H1 (cell line): ENCODE measurements at regions not wholly inside any gene's neighbourhood (a gene's known extent, or its start where the extent isn't known, plus 50 kb on each side); places are given as distances from the start of the nearest gene placed in this dataset.

Experiments
- CTCF ChIA-PET: fragments of 300-600 bp; sonication (Branson Sonifier 250); formaldehyde crosslinking; loops from one replicate; lab custom pipeline; 2021; ENCODE audit not compliant: partially characterized antibody; lab: Charles Lee
- POLR2A ChIA-PET: fragments of 300-600 bp; sonication (Branson Sonifier 250); formaldehyde crosslinking; loops from one replicate; lab custom pipeline; 2021; ENCODE audit warnings: inconsistent platforms; ENCODE audit not compliant: partially characterized antibody; lab: Charles Lee
- DNase-seq, 2 experiments: peaks; one replicate each; pipeline versions ENCODE4 v3.0.0 to v3.0.0-alpha.2; 2010 to 2022; ENCODE audit warnings: low spot score in 2 of 2, low read depth in 1 of 2, mixed read lengths in 1 of 2
- FAIRE-seq: peaks from 2 replicates; lab custom pipeline; 2011; peaks lifted over from hg19 to GRCh38; lab: Jason Lieb, UNC
- H2AFZ ChIP-seq: 2 replicates; pipeline ENCODE4 v1.8.1; 2012; ENCODE audit warnings: low read length, inconsistent platforms
- H2AK5ac ChIP-seq: 2 replicates; pipeline ENCODE4 v1.6.1; 2013; ENCODE audit warnings: low read depth, low read length
- H2BK120ac ChIP-seq: replicated peaks from 2 replicates; pipeline ENCODE3; 2013; ENCODE audit warnings: low read depth, low read length, inconsistent platforms
- H2BK12ac ChIP-seq: 2 replicates; pipeline ENCODE4 v1.6.1; 2013; ENCODE audit warnings: low read depth, low read length
- H2BK15ac ChIP-seq: 2 replicates; pipeline ENCODE4 v1.6.1; 2013; ENCODE audit warnings: low read length
- H2BK20ac ChIP-seq: 2 replicates; pipeline ENCODE4 v1.6.1; 2013; ENCODE audit warnings: low read length
- H2BK5ac ChIP-seq: 2 replicates; pipeline ENCODE4 v1.6.1; 2013; ENCODE audit warnings: low read depth, low read length
- H3K14ac ChIP-seq: 2 replicates; pipeline ENCODE4 v1.6.1; 2013; ENCODE audit warnings: inconsistent platforms; ENCODE audit not compliant: insufficient read length
- H3K18ac ChIP-seq: 2 replicates; pipeline ENCODE4 v1.6.1; 2013; ENCODE audit warnings: low read length; ENCODE audit errors: extremely low read depth
- H3K23ac ChIP-seq: 2 replicates; pipeline ENCODE4 v1.6.1; 2013; ENCODE audit warnings: inconsistent platforms; ENCODE audit not compliant: insufficient read length
- H3K23me2 ChIP-seq: 2 replicates; pipeline ENCODE4 v1.6.1; 2013; ENCODE audit warnings: low read depth, low read length
- H3K27ac ChIP-seq: 2 replicates; pipeline ENCODE4 v1.6.1; 2011; ENCODE audit warnings: low read depth, low read length, inconsistent platforms
- H3K27me3 ChIP-seq, 4 experiments: replicated peaks in 1 of 4; 1 replicate in 1 of 4; 2 replicates in 3 of 4; pipeline versions ENCODE4 v1.6.1 to v1.8.1; 2011 to 2013; ENCODE audit warnings: low read length in 3 of 4, mild to moderate bottlenecking in 3 of 4, inconsistent platforms in 2 of 4, mixed read lengths in 2 of 4, moderate library complexity in 1 of 4; ENCODE audit not compliant: control insufficient read depth in 3 of 4, insufficient read depth in 3 of 4; ENCODE audit errors: extremely low read depth in 1 of 4
- H3K36me3 ChIP-seq, 4 experiments: 2 replicates each; pipeline versions ENCODE4 v1.6.1 to v1.8.1; 2011 to 2013; ENCODE audit warnings: mild to moderate bottlenecking in 4 of 4, low read length in 3 of 4, moderate library complexity in 2 of 4, control low read depth in 1 of 4, inconsistent platforms in 1 of 4; ENCODE audit not compliant: insufficient read depth in 4 of 4, control insufficient read depth in 2 of 4
- H3K4ac ChIP-seq: replicated peaks from 2 replicates; pipeline ENCODE3; 2013; ENCODE audit warnings: low read length, low read depth, mixed read lengths, inconsistent platforms; ENCODE audit not compliant: insufficient read length
- H3K4me1 ChIP-seq, 4 experiments: replicated peaks in 1 of 4; 1 replicate in 1 of 4; 2 replicates in 3 of 4; pipeline versions ENCODE4 v1.6.1 to v1.8.1; 2011 to 2013; ENCODE audit warnings: low read length in 3 of 4, inconsistent platforms in 2 of 4, mixed read lengths in 1 of 4; ENCODE audit not compliant: insufficient read depth in 4 of 4, control insufficient read depth in 3 of 4
- H3K4me2 ChIP-seq, 2 experiments: 2 replicates each; pipeline versions ENCODE4 v1.6.1 to v1.8.1; 2011 to 2013; ENCODE audit warnings: low read depth in 2 of 2, low read length in 2 of 2, control low read depth in 1 of 2, inconsistent platforms in 1 of 2, mild to moderate bottlenecking in 1 of 2; ENCODE audit not compliant: insufficient read depth in 1 of 2
- H3K4me3 ChIP-seq, 4 experiments: fragments of 200-600, 300-600 bp in 1 of 4; sonication (generic), shearing (Covaris generic), sonication (Bioruptor Twin) in 1 of 4; 2 replicates each; pipeline versions ENCODE4 v1.5.1 to v1.8.1; 2011 to 2016; ENCODE audit warnings: low read length in 4 of 4, low read depth in 3 of 4, control low read depth in 2 of 4, inconsistent platforms in 2 of 4, mild to moderate bottlenecking in 2 of 4, mixed read lengths in 1 of 4, moderate library complexity in 1 of 4; ENCODE audit not compliant: insufficient read depth in 2 of 4; ENCODE audit errors: extremely low read depth in 1 of 4
- H3K56ac ChIP-seq: replicated peaks from 2 replicates; pipeline ENCODE3; 2013; ENCODE audit warnings: low read depth, mild to moderate bottlenecking, mixed read lengths, low read length, inconsistent platforms; ENCODE audit not compliant: insufficient read length
- H3K79me1 ChIP-seq: 2 replicates; pipeline ENCODE4 v1.6.1; 2013; ENCODE audit warnings: low read depth, low read length, control low read depth
- H3K79me2 ChIP-seq, 2 experiments: 2 replicates each; pipeline versions ENCODE4 v1.6.1 to v1.8.1; 2012 to 2013; ENCODE audit warnings: low read length in 2 of 2, mild to moderate bottlenecking in 2 of 2, inconsistent platforms in 1 of 2; ENCODE audit not compliant: insufficient read depth in 2 of 2, control insufficient read depth in 1 of 2
- H3K9ac ChIP-seq, 4 experiments: replicated peaks in 1 of 4; 1 replicate in 1 of 4; 2 replicates in 3 of 4; pipeline versions ENCODE4 v1.6.1 to v1.8.1; 2011 to 2013; ENCODE audit warnings: low read depth in 3 of 4, low read length in 3 of 4, control low read depth in 2 of 4, mild to moderate bottlenecking in 2 of 4, moderate library complexity in 2 of 4, inconsistent platforms in 1 of 4; ENCODE audit errors: extremely low read depth in 1 of 4
- H3K9me3 ChIP-seq, 2 experiments: 2 replicates each; pipeline versions ENCODE4 v1.6.1 to v1.8.1; 2012 to 2013; ENCODE audit warnings: mild to moderate bottlenecking in 2 of 2, moderate library complexity in 2 of 2, control low read depth in 1 of 2, inconsistent platforms in 1 of 2, low read depth in 1 of 2, low read length in 1 of 2, mixed read lengths in 1 of 2; ENCODE audit not compliant: insufficient read depth in 2 of 2
- H4K20me1 ChIP-seq, 2 experiments: replicated peaks in 1 of 2; 2 replicates each; pipeline versions ENCODE3 to v1.8.1; 2011 to 2013; ENCODE audit warnings: inconsistent platforms in 2 of 2, low read length in 2 of 2, mild to moderate bottlenecking in 1 of 2; ENCODE audit not compliant: insufficient read depth in 2 of 2, control insufficient read depth in 1 of 2
- H4K5ac ChIP-seq: 2 replicates; pipeline ENCODE4 v1.6.1; 2013; ENCODE audit warnings: low read length, low read depth, mixed read lengths, inconsistent platforms; ENCODE audit not compliant: insufficient read length
- H4K8ac ChIP-seq: 2 replicates; pipeline ENCODE4 v1.8.0; 2013; ENCODE audit warnings: mild to moderate bottlenecking, moderate library complexity, low read length, inconsistent platforms; ENCODE audit not compliant: insufficient read depth; ENCODE audit errors: extremely low read depth
- H4K91ac ChIP-seq: replicated peaks from 2 replicates; pipeline ENCODE3; 2013; ENCODE audit warnings: low read length, mixed read lengths, inconsistent platforms; ENCODE audit not compliant: insufficient read length
- CBX8 ChIP-seq: fragments of 300-800, 300-1000 bp; sonication (generic); IDR thresholded peaks from 2 replicates; pipeline ENCODE4 v1.7.1; 2016; ENCODE audit warnings: low read depth, low read length, borderline replicate concordance
- NANOG ChIP-seq: IDR thresholded peaks from 2 replicates; pipeline ENCODE4 v1.6.1; 2011; ENCODE audit warnings: low read length, low read depth, mild to moderate bottlenecking, inconsistent platforms; ENCODE audit not compliant: insufficient read depth, poor library complexity, severe bottlenecking
- RXRA ChIP-seq: IDR thresholded peaks from 2 replicates; pipeline ENCODE4 v1.6.1; 2011; ENCODE audit warnings: low read depth, mild to moderate bottlenecking, low read length, moderate library complexity; ENCODE audit not compliant: insufficient read depth
- TEAD4 ChIP-seq: IDR thresholded peaks from 2 replicates; pipeline ENCODE4 v1.6.1; 2012; ENCODE audit warnings: low read depth, low read length, inconsistent platforms, mixed read lengths
- WGBS, 2 experiments: shearing (Covaris generic) in 1 of 2; methylation state at CpG; one replicate each; pipeline versions ENCODE4 v1.1.6 to v1.1.7; 2013 to 2015; ENCODE audit warnings: low lambda C conversion rate in 2 of 2, mixed read lengths in 2 of 2, inconsistent platforms in 1 of 2, low coverage in 1 of 2, missing lambda C conversion rate in 1 of 2; ENCODE audit not compliant: insufficient replicate concordance in 2 of 2, insufficient coverage in 1 of 2, insufficient read length in 1 of 2; ENCODE audit errors: extremely low coverage in 1 of 2, missing lambda C conversion rate in 1 of 2; 5-methylcytosine and 5-hydroxymethylcytosine counted together

- no peak overlapping the region for H3K14ac ChIP-seq
- no peak overlapping the region for H4K5ac ChIP-seq
- no peaks in the 10 kb centered on the region for H3K23me2 ChIP-seq
- H3K4me2 ChIP-seq = no peak overlapping the region
- H2AFZ ChIP-seq = no peak overlapping the region
- TF ChIP-seq RXRA (no peak), NANOG (no peak), TEAD4 (no peak), CBX8 (no peak)
- DNase-seq (no peak), FAIRE-seq (no peak)
- H2BK120ac ChIP-seq = no peak overlapping the region
- H3K79me2 ChIP-seq = no peaks in the 10 kb centered on the region
- no peak overlapping the region for H4K91ac ChIP-seq
- H3K23ac ChIP-seq = no peak overlapping the region
- no peak overlapping the region for H2BK12ac ChIP-seq
- no peaks in the 10 kb centered on the region for H3K79me1 ChIP-seq
- CTCF ChIA-PET = interaction anchor here (9.9 kb wide), 1 partner anchor 13 kb away, joined by 69 read pairs; no protein-coding TSS in a partner anchor
- no peak overlapping the region for H3K27ac ChIP-seq
- H3K9ac ChIP-seq = no peak overlapping the region
- no peaks in the 10 kb centered on the region for H3K9me3 ChIP-seq
- H3K18ac ChIP-seq = no peak overlapping the region
- no peak overlapping the region for H2BK20ac ChIP-seq
- H2AK5ac ChIP-seq = no peak overlapping the region
- POLR2A ChIA-PET = no interaction called here
- no peak overlapping the region for H3K4ac ChIP-seq
- H2BK15ac ChIP-seq = no peak overlapping the region
- no peaks in the 10 kb centered on the region for H3K36me3 ChIP-seq
- 89% methylated on average over 13 of the region's 13 CpGs; no CpG with 5 or more reads in 1 of the 2 experiments for WGBS, 2 experiments
- no peak overlapping the region for H3K56ac ChIP-seq
- no peaks in the 10 kb centered on the region for H4K20me1 ChIP-seq
- H2BK5ac ChIP-seq = no peak overlapping the region
- H3K4me1 ChIP-seq = no peaks in the 10 kb centered on the region; a peak in 2 of 7 replicates
- no peaks in the 10 kb centered on the region for H3K27me3 ChIP-seq
- H3K4me3 ChIP-seq = no peak overlapping the region
- H4K8ac ChIP-seq = no peak overlapping the region
Measured at GRCh38 chr2:42918041-42918440, 125.7 kb upstream of the HAAO start.
